SH-SY5Y (cell line): ENCODE measurements at regions not wholly inside any gene's neighbourhood (a gene's known extent, or its start where the extent isn't known, plus 50 kb on each side); places are given as distances from the start of the nearest gene placed in this dataset.

Experiments used
- GATA2 ChIP-seq: IDR thresholded peaks from 2 replicates; pipeline ENCODE4 v1.6.1; 2011; ENCODE audit warnings: mild to moderate bottlenecking, low read depth, low read length
- GATA3 ChIP-seq: IDR thresholded peaks from 2 replicates; pipeline ENCODE4 v1.6.1; 2011; ENCODE audit warnings: low read depth, mild to moderate bottlenecking, low read length, moderate library complexity

DNA sequence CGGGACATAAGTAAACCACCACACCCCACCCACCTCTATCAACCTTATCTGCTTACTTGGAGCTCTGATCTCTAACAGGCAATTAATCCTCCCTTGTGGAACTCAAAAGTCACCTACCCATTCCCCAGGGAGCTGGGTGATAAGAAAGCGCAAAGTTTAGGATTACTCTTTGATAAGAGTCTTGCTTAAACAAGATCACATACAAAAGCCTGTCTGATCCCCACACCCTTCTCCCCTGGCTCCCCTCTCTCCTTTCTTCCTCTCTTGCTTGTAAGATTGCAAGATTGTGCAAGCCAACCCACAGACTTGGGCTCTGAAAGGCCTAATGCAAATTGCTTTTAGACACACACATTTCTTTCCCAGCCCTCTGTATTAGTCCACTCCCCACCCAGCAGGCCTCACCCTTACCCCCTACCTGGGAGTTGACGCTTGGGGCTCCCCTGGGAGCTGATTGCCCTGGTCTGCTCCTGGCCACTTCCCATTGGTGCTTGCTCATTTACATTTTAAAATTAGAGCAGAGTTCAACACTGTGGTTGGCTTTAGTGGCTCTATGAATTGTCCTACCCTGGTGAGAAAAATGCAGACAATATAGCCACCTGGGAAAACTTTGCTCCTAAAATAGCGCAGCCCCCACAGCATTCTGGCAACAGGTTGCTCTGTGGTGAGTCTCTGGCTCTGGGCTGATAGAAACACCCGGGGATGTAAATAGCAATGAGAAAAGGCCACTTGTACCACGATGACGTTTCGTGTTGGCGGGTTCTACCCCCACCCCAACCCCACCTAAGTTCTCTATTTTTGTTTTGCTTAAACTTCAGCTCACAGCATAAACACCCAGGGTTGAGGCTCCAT lies 58.9 kb upstream of the EPCAM start:
- no peak for TF ChIP-seq GATA2
- no peak for TF ChIP-seq GATA3
